ENCODE measurements at regions not wholly inside any gene's neighbourhood (a gene's known extent, or its start where the extent isn't known, plus 50 kb on each side); places are given as distances from the start of the nearest gene placed in this dataset.

DNA sequence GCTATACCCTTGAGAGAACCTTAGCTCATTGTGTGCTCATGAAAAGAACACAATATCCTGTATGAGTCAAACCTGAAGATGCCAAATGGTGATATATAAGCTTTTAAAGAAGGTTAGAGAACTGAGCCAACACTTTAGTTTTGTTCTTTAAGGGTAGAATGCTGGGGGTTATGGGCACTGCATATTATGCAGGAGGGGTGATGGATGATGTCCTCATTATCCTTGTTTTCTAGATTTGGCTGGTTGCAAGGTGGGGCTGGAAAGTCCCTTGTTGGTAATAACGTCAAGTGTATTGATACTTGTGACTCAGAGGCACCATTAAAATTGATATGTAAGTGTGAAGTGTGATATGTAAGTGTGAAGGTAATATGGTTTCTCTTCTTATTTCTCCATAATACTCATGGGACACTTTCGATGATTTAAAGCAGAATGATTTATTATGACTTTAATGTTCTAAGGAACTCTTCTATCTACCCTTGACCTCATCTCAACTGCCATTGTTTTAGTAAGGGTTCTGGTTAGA, 113.7 kb upstream of the DTNBP1 start:
- no peak for TF ChIP-seq POLR2A (IDR thresholded peaks at IDR 0.05)
- TF ChIP-seq, protein P1, sequence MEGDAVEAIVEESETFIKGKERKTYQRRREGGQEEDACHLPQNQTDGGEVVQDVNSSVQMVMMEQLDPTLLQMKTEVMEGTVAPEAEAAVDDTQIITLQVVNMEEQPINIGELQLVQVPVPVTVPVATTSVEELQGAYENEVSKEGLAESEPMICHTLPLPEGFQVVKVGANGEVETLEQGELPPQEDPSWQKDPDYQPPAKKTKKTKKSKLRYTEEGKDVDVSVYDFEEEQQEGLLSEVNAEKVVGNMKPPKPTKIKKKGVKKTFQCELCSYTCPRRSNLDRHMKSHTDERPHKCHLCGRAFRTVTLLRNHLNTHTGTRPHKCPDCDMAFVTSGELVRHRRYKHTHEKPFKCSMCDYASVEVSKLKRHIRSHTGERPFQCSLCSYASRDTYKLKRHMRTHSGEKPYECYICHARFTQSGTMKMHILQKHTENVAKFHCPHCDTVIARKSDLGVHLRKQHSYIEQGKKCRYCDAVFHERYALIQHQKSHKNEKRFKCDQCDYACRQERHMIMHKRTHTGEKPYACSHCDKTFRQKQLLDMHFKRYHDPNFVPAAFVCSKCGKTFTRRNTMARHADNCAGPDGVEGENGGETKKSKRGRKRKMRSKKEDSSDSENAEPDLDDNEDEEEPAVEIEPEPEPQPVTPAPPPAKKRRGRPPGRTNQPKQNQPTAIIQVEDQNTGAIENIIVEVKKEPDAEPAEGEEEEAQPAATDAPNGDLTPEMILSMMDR (IDR thresholded peaks at IDR 0.05), result no peak

All from right lobe of liver (tissue), 4 donors.